ENCODE measurements at regions not wholly inside any gene's neighbourhood (a gene's known extent, or its start where the extent isn't known, plus 50 kb on each side); places are given as distances from the start of the nearest gene placed in this dataset.
"Not testable (repeated sequence)": the region's sequence is repeated elsewhere in the genome, so short reads cannot be mapped to it uniquely, and the experiment has no call there.

GRCh38 chr1:83343767-83344166 lies 655.2 kb downstream of the TTLL7 start:
- FAIRE-seq: not testable (repeated sequence)

GRCh38 chr1:83342995-83343394 lies 655.9 kb downstream of the TTLL7 start:
- not testable (repeated sequence) for FAIRE-seq

- not testable (repeated sequence) for FAIRE-seq
These were observed 666.6 kb downstream of the TTLL7 start for GRCh38 chr1:83332308-83332707.

- no peak for FAIRE-seq
These were observed 680.6 kb downstream of the TTLL7 start for GRCh38 chr1:83318366-83318765.

- not testable (repeated sequence) for FAIRE-seq
These were observed 683.5 kb downstream of the TTLL7 start for GRCh38 chr1:83315446-83315845.

GRCh38 chr1:83310161-83310560 lies 688.8 kb downstream of the TTLL7 start:
- not testable (repeated sequence) for FAIRE-seq

- not testable (repeated sequence) for FAIRE-seq
These were observed 689.9 kb downstream of the TTLL7 start for GRCh38 chr1:83309035-83309434.

GRCh38 chr1:83306811-83307210 lies 692.1 kb downstream of the TTLL7 start:
- not testable (repeated sequence) for FAIRE-seq

GRCh38 chr1:83295594-83295993 lies 703.3 kb downstream of the TTLL7 start:
- FAIRE-seq: not testable (repeated sequence)

GRCh38 chr1:83287391-83287790 lies 711.5 kb downstream of the TTLL7 start:
- FAIRE-seq: not testable (repeated sequence)

- not testable (repeated sequence) for FAIRE-seq
These were observed 724.3 kb downstream of the TTLL7 start for GRCh38 chr1:83274656-83275055.

GRCh38 chr1:83272484-83272883 lies 726.4 kb downstream of the TTLL7 start:
- not testable (repeated sequence) for FAIRE-seq

GRCh38 chr1:83271834-83272233 lies 727.1 kb downstream of the TTLL7 start:
- not testable (repeated sequence) for FAIRE-seq

- FAIRE-seq: not testable (repeated sequence)
These were observed 728.1 kb downstream of the TTLL7 start for GRCh38 chr1:83270801-83271200.

GRCh38 chr1:83263808-83264207 lies 735.1 kb downstream of the TTLL7 start:
- not testable (repeated sequence) for FAIRE-seq

- not testable (repeated sequence) for FAIRE-seq
These were observed 747.2 kb downstream of the TTLL7 start for GRCh38 chr1:83251687-83252086.

- FAIRE-seq: not testable (repeated sequence)
These were observed 752.2 kb downstream of the TTLL7 start for GRCh38 chr1:83246780-83247179.

- FAIRE-seq: not testable (repeated sequence)
These were observed 754.1 kb downstream of the TTLL7 start for GRCh38 chr1:83244832-83245231.

- peak; percentile 96 for FAIRE-seq
These were observed 759.4 kb downstream of the TTLL7 start for GRCh38 chr1:83239568-83239967.

- FAIRE-seq: not testable (repeated sequence)
These were observed 760.3 kb downstream of the TTLL7 start for GRCh38 chr1:83238654-83239053.

GRCh38 chr1:83219788-83220187 lies 779.1 kb downstream of the TTLL7 start:
- FAIRE-seq: not testable (repeated sequence)

- not testable (repeated sequence) for FAIRE-seq
These were observed 780.8 kb downstream of the TTLL7 start for GRCh38 chr1:83218036-83218716.

GRCh38 chr1:83214317-83214716 lies 784.6 kb downstream of the TTLL7 start:
- FAIRE-seq: not testable (repeated sequence)

GRCh38 chr1:83213648-83214047 lies 785.3 kb downstream of the TTLL7 start:
- FAIRE-seq: not testable (repeated sequence)

GRCh38 chr1:83212033-83212432 lies 786.9 kb downstream of the TTLL7 start:
- not testable (repeated sequence) for FAIRE-seq
